Spleen (tissue), 11 donors: ENCODE measurements at regions not wholly inside any gene's neighbourhood (a gene's known extent, or its start where the extent isn't known, plus 50 kb on each side); places are given as distances from the start of the nearest gene placed in this dataset.

Source experiments
- DNase-seq: peaks from one replicate; pipeline ENCODE4 v3.0.0-alpha.2; 2020
- H3K27ac ChIP-seq, 8 donors: fragments of 200-600 bp; sonication (generic) in 7 of 8; 1 replicate in 4 of 8; 2 replicates in 4 of 8; pipeline versions ENCODE4 v1.5.0 to v1.8.0; 2016 to 2021; ENCODE audit warnings: inconsistent platforms in 4 of 8, mild to moderate bottlenecking in 4 of 8, moderate library complexity in 1 of 8
- H3K27me3 ChIP-seq, 7 donors: fragments of 200-600 bp; sonication (generic) in 6 of 7; replicated peaks in 1 of 7; 1 replicate in 4 of 7; 2 replicates in 3 of 7; pipeline versions ENCODE4 v1.5.0 to v1.8.0; 2016 to 2021; ENCODE audit warnings: inconsistent platforms in 3 of 7, mild to moderate bottlenecking in 1 of 7
- H3K36me3 ChIP-seq, 6 donors: fragments of 200-600 bp; sonication (generic) in 5 of 6; 1 replicate in 4 of 6; 2 replicates in 2 of 6; pipeline versions ENCODE4 v1.5.0 to v1.8.0; 2016 to 2021; ENCODE audit warnings: inconsistent platforms in 2 of 6
- H3K4me1 ChIP-seq, 6 donors: fragments of 200-600 bp; sonication (generic) in 5 of 6; 1 replicate in 3 of 6; 2 replicates in 3 of 6; pipeline versions ENCODE4 v1.5.0 to v1.8.0; 2016 to 2021; ENCODE audit warnings: inconsistent platforms in 3 of 6
- H3K4me3 ChIP-seq, 8 donors: fragments of 200-600 bp; sonication (generic) in 7 of 8; 1 replicate in 4 of 8; 2 replicates in 4 of 8; pipeline versions ENCODE4 v1.5.0 to v1.8.0; 2016 to 2021; ENCODE audit warnings: inconsistent platforms in 4 of 8, mild to moderate bottlenecking in 4 of 8, moderate library complexity in 2 of 8
- H3K9me3 ChIP-seq, 8 donors: fragments of 200-600 bp; sonication (generic) in 7 of 8; 1 replicate in 4 of 8; 2 replicates in 4 of 8; pipeline versions ENCODE4 v1.5.0 to v1.8.0; 2016 to 2021; ENCODE audit warnings: inconsistent platforms in 4 of 8
- POLR2A ChIP-seq, 3 donors: fragments of 450-650 bp; IDR thresholded peaks; one replicate each; pipeline ENCODE4 v1.5.1; 2017; ENCODE audit warnings: antibody characterized with exemption in 3 of 3, mild to moderate bottlenecking in 1 of 3
- POLR2AphosphoS5 ChIP-seq, 3 donors: sonication (generic); formaldehyde crosslinking; IDR thresholded peaks; one replicate each; pipeline ENCODE4 v1.5.1; 2017; ENCODE audit warnings: antibody characterized with exemption in 3 of 3
- WGBS, 5 donors: extraction: QIAGEN DNeasy Blood & Tissue Kit in 3 of 5; methylation state at CpG; one replicate each; pipeline versions ENCODE4 v1.1.5 to v1.1.7; 2013 to 2018; 5-methylcytosine and 5-hydroxymethylcytosine counted together
- intact Hi-C: fragments of 100-400 bp; cut with DNase I; formaldehyde crosslinking; loops from one replicate; pipeline ENCODE4 v1.15.0; 2023; ENCODE audit warnings: low total_unique reads
- TF ChIP-seq, protein P1 (sequence below), 11 experiments: fragments of 200-600 bp in 7 of 11; fragments of 450-650 bp in 4 of 11; sonication (generic) in 4 of 11; IDR thresholded peaks in 8 of 11; conservative IDR thresholded peaks in 3 of 11; 1 replicate in 7 of 11; 2 replicates in 4 of 11; pipeline versions ENCODE4 v1.4.0 to v1.8.0; 2016 to 2021; ENCODE audit warnings: antibody characterized with exemption in 11 of 11, inconsistent platforms in 4 of 11, mild to moderate bottlenecking in 1 of 11
- donor health status: healthy with polysubstance abuse.
- donor health status: DM: no; HTN: no; CAD: no; lungs with moderate emphysema.
- donor health status: DM: no; HTN: no; CAD: no.
- donor health status: Bipolar disorder and iron deficiency.
- donor health status: healthy.
- donor health status: DM: no; HTN: no; CAD: no.
- donor health status: DM: yes; HTN: yes; CAD: no.

DNA sequence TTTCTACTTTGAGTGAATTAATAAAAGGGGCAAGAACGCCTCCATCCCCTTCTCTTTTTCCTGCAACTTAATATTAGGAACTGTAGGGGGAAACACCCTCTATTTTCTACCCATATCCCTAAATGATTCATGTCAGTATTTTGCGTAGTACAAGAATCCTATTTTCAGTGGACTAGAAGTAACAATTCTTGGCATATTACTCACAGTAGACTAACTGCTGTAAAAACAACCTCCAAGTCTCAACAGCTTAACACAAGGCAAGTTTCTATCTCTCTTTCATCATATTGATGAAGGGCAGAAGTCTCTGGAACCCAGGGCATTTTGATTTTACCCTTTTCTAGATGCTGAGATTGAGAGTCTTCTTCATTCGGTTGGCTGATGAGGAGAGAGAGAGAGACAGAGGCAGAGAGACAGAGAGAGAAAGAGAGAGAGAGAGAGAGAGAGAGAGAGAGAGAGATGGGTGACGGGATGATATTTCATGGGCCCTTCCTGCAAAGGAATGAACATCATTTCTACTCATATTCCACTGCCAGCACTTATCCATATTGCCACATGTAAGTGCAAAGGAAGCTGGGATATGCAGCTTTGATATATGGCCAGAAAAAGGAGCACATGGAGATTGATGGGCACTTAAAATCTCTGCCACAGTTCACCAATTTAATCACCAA, 481.6 kb downstream of the LPIN1 start:
- H3K9me3 ChIP-seq, result peaks cover 9 to 28% (median 24%) of the 10 kb centered on the region in 8 donors
- WGBS, 5 donors, result 80 to 99% (median 93%) methylated on average over 4 of the region's 4 CpGs
- no peak for DNase-seq
- intact Hi-C loops, result no loop called here
- no peaks in the 10 kb centered on the region for H3K27me3 ChIP-seq
- H3K4me1 ChIP-seq, result no peaks in the 10 kb centered on the region
- TF ChIP-seq POLR2AphosphoS5 (IDR thresholded peaks at IDR 0.05) (no peak), POLR2A (IDR thresholded peaks at IDR 0.05) (no peak)
- TF ChIP-seq, protein P1, sequence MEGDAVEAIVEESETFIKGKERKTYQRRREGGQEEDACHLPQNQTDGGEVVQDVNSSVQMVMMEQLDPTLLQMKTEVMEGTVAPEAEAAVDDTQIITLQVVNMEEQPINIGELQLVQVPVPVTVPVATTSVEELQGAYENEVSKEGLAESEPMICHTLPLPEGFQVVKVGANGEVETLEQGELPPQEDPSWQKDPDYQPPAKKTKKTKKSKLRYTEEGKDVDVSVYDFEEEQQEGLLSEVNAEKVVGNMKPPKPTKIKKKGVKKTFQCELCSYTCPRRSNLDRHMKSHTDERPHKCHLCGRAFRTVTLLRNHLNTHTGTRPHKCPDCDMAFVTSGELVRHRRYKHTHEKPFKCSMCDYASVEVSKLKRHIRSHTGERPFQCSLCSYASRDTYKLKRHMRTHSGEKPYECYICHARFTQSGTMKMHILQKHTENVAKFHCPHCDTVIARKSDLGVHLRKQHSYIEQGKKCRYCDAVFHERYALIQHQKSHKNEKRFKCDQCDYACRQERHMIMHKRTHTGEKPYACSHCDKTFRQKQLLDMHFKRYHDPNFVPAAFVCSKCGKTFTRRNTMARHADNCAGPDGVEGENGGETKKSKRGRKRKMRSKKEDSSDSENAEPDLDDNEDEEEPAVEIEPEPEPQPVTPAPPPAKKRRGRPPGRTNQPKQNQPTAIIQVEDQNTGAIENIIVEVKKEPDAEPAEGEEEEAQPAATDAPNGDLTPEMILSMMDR (IDR thresholded peaks at IDR 0.05 in 8 of 11, conservative IDR thresholded peaks at IDR 0.05 in 3 of 11), result no peak
- no peaks in the 10 kb centered on the region for H3K36me3 ChIP-seq
- H3K27ac ChIP-seq, result no peak overlapping the region
- no peak overlapping the region for H3K4me3 ChIP-seq

DNA sequence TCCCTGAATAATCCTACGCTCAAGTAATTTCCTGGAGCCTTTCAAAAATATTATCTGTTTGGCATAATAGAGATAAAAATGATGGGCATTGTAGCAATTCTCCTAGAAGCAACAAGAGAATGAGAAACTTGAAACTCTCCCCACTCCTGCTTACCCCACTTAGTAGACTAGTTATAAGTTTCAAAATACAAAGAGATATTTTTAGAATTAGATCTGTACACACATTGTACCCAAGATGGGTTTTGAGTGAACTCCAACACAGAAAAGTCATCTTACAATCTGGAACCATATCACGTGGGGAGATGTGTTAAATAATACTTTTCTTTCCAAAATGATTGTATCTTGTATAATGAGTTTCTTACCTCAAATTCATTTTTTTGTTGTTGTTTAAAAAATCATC, 484.9 kb downstream of the LPIN1 start:
- Histone ChIP-seq H3K27me3 (no peaks in the 10 kb centered on the region), H3K9me3 (no peaks in the 10 kb centered on the region), H3K4me3 (no peak overlapping the region), H3K4me1 (no peaks in the 10 kb centered on the region), H3K36me3 (no peaks in the 10 kb centered on the region), H3K27ac (no peak overlapping the region)
- 90 to 94% (median 94%) methylated on average over 2 of the region's 2 CpGs for WGBS, 5 donors
- intact Hi-C loops, result no loop called here
- no peak for DNase-seq
- TF ChIP-seq, protein P1 (IDR thresholded peaks at IDR 0.05 in 8 of 11, conservative IDR thresholded peaks at IDR 0.05 in 3 of 11), result no peak
- TF ChIP-seq POLR2A (IDR thresholded peaks at IDR 0.05), result no peak
- no peak for TF ChIP-seq POLR2AphosphoS5 (IDR thresholded peaks at IDR 0.05)

GRCh38 chr2:12232876-12233275, 483.9 kb upstream of the TRIB2 start:
- H3K4me1 ChIP-seq, result no peaks in the 10 kb centered on the region
- H3K9me3 ChIP-seq, result no peaks in the 10 kb centered on the region
- no peak overlapping the region for H3K27ac ChIP-seq
- no peak for DNase-seq
- no peak overlapping the region for H3K4me3 ChIP-seq
- no peaks in the 10 kb centered on the region for H3K36me3 ChIP-seq
- intact Hi-C loops, result no loop called here
- WGBS, 5 donors, result 77 to 96% (median 91%) methylated on average over 3 of the region's 3 CpGs
- TF ChIP-seq, protein P1 (IDR thresholded peaks at IDR 0.05 in 8 of 11, conservative IDR thresholded peaks at IDR 0.05 in 3 of 11), result no peak
- TF ChIP-seq POLR2A (IDR thresholded peaks at IDR 0.05) (no peak), POLR2AphosphoS5 (IDR thresholded peaks at IDR 0.05) (no peak)
- H3K27me3 ChIP-seq, result no peaks in the 10 kb centered on the region

- Histone ChIP-seq H3K9me3 (no peaks in the 10 kb centered on the region), H3K4me1 (no peaks in the 10 kb centered on the region), H3K4me3 (no peak overlapping the region), H3K36me3 (no peaks in the 10 kb centered on the region), H3K27ac (no peak overlapping the region), H3K27me3 (no peaks in the 10 kb centered on the region)
- no peak for TF ChIP-seq POLR2AphosphoS5 (IDR thresholded peaks at IDR 0.05)
- no peak for TF ChIP-seq POLR2A (IDR thresholded peaks at IDR 0.05)
- DNase-seq, result no peak
- WGBS, 5 donors, result 59 to 89% (median 77%) methylated on average over 4 of the region's 4 CpGs
- intact Hi-C loops, result no loop called here
Observed at GRCh38 chr2:12236136-12236844, 480.4 kb upstream of the TRIB2 start.
